ENCODE measurements at regions not wholly inside any gene's neighbourhood (a gene's known extent, or its start where the extent isn't known, plus 50 kb on each side); places are given as distances from the start of the nearest gene placed in this dataset.
A peak's percentile ranks its signal among the peaks of the same experiment; 100 is the strongest.
"Not testable (repeated sequence)": the region's sequence is repeated elsewhere in the genome, so short reads cannot be mapped to it uniquely, and the experiment has no call there.

- DNase-seq (ENCODE audit: low read depth, low spot score), result no peak
Measured at GRCh38 chr9:21533597-21533996, 51.5 kb upstream of the IFNE start.

- DNase-seq (ENCODE audit: low read depth, low spot score), result no peak
Measured at GRCh38 chr9:21535396-21535795, 53.3 kb upstream of the IFNE start.

GRCh38 chr9:21542787-21543186 is 60.7 kb upstream of the IFNE start:
- DNase-seq (ENCODE audit: low read depth, low spot score), result no peak

- no peak for DNase-seq (ENCODE audit: low read depth, low spot score)
Measured at GRCh38 chr9:21543187-21543586, 61.1 kb upstream of the IFNE start.

GRCh38 chr9:21543816-21544215 is 61.7 kb upstream of the IFNE start:
- not testable (repeated sequence) for DNase-seq (ENCODE audit: low read depth, low spot score)

- no peak for DNase-seq (ENCODE audit: low read depth, low spot score)
Measured at GRCh38 chr9:21546949-21547348, 64.8 kb upstream of the IFNE start.

GRCh38 chr9:21549251-21549765 is 67.2 kb upstream of the IFNE start:
- DNase-seq (ENCODE audit: low read depth, low spot score), result peak; percentile 93

GRCh38 chr9:21549890-21550289 is 67.8 kb upstream of the IFNE start:
- DNase-seq (ENCODE audit: low read depth, low spot score), result no peak

GRCh38 chr9:21550392-21550791 is 68.3 kb upstream of the IFNE start:
- DNase-seq (ENCODE audit: low read depth, low spot score), result no peak

GRCh38 chr9:21551401-21551800 is 69.3 kb upstream of the IFNE start:
- no peak for DNase-seq (ENCODE audit: low read depth, low spot score)

- DNase-seq (ENCODE audit: low read depth, low spot score), result peak; percentile 24
Measured at GRCh38 chr9:21552244-21553170, 70.4 kb upstream of the IFNE start.

GRCh38 chr9:21553441-21553840 is 71.3 kb upstream of the IFNE start:
- DNase-seq (ENCODE audit: low read depth, low spot score), result no peak

- DNase-seq (ENCODE audit: low read depth, low spot score), result no peak
Measured at GRCh38 chr9:21554813-21555212, 72.7 kb upstream of the IFNE start.

- peak; percentile 53 for DNase-seq (ENCODE audit: low read depth, low spot score)
Measured at GRCh38 chr9:21555911-21556310, 73.8 kb upstream of the IFNE start.

GRCh38 chr9:21556581-21557427 is 74.7 kb upstream of the IFNE start:
- peak; percentile 37 for DNase-seq (ENCODE audit: low read depth, low spot score)

- no peak for DNase-seq (ENCODE audit: low read depth, low spot score)
Measured at GRCh38 chr9:21557428-21557768, 75.3 kb upstream of the IFNE start.

GRCh38 chr9:21558079-21558478 is 76.0 kb upstream of the IFNE start:
- peak; percentile 25 for DNase-seq (ENCODE audit: low read depth, low spot score)

GRCh38 chr9:21558615-21559401 is 76.7 kb upstream of the IFNE start:
- DNase-seq (ENCODE audit: low read depth, low spot score), result peak; percentile 67

GRCh38 chr9:21559402-21560280 is 77.5 kb upstream of the IFNE start:
- DNase-seq (ENCODE audit: low read depth, low spot score), result peak; percentile 92

- DNase-seq (ENCODE audit: low read depth, low spot score), result no peak
Measured at GRCh38 chr9:21560281-21560745, 78.2 kb upstream of the IFNE start.

- no peak for DNase-seq (ENCODE audit: low read depth, low spot score)
Measured at GRCh38 chr9:21561502-21561901, 79.4 kb upstream of the IFNE start.

Measured in astrocyte of the hippocampus (primary cell).